SU-DHL-6 (cell line): ENCODE measurements at regions not wholly inside any gene's neighbourhood (a gene's known extent, or its start where the extent isn't known, plus 50 kb on each side); places are given as distances from the start of the nearest gene placed in this dataset.
"Not testable (repeated sequence)": the region's sequence is repeated elsewhere in the genome, so short reads cannot be mapped to it uniquely, and the experiment has no call there.

Source experiments
- H2AFZ ChIP-seq: fragments of 200-600 bp; sonication (generic); 2 replicates; pipeline ENCODE4 v1.6.1; 2014; ENCODE audit warnings: low read depth, mild to moderate bottlenecking, moderate library complexity, mixed read lengths, antibody characterized with exemption, low read length; ENCODE audit not compliant: severe bottlenecking
- H3F3A ChIP-seq: fragments of 200-600 bp; shearing (Covaris generic); 2 replicates; pipeline ENCODE4 v1.6.0; 2016; ENCODE audit warnings: antibody characterized with exemption, mild to moderate bottlenecking; ENCODE audit not compliant: insufficient read depth
- H3K27ac ChIP-seq: fragments of 200-600 bp; sonication (generic); 2 replicates; pipeline ENCODE4 v1.5.1; 2016; ENCODE audit warnings: low read depth, mild to moderate bottlenecking, low read length, moderate library complexity, mixed read lengths
- H3K27me3 ChIP-seq: fragments of 200-600 bp; sonication (generic), shearing (Covaris generic); 2 replicates; pipeline ENCODE4 v1.6.0; 2014; ENCODE audit warnings: mild to moderate bottlenecking, low read length
- H3K36me3 ChIP-seq: fragments of 200-600 bp; sonication (generic); 2 replicates; pipeline ENCODE4 v1.6.1; 2014; ENCODE audit warnings: mild to moderate bottlenecking, low read length, mixed read lengths
- H3K4me2 ChIP-seq: fragments of 300-600, 200-600 bp; shearing (Covaris generic), sonication (generic); 2 replicates; pipeline ENCODE4 v1.6.0; 2014; ENCODE audit warnings: low read length, low read depth, mild to moderate bottlenecking; ENCODE audit not compliant: poor library complexity, severe bottlenecking
- H3K4me3 ChIP-seq: fragments of 200-600 bp; sonication (generic); 2 replicates; pipeline ENCODE4 v1.5.1; 2014; ENCODE audit warnings: antibody characterized with exemption, low read length, mild to moderate bottlenecking, mixed read lengths; ENCODE audit not compliant: insufficient read depth, poor library complexity, severe bottlenecking
- H3K79me2 ChIP-seq: fragments of 200-600 bp; sonication (generic); 2 replicates; pipeline ENCODE4 v1.6.1; 2014; ENCODE audit warnings: mild to moderate bottlenecking, low read length, moderate library complexity; ENCODE audit not compliant: insufficient read depth
- H3K9ac ChIP-seq: fragments of 200-600 bp; sonication (generic); 2 replicates; pipeline ENCODE4 v1.7.0; 2014; ENCODE audit warnings: mild to moderate bottlenecking, low read length
- H3K9me2 ChIP-seq: fragments of 200-600 bp; sonication (generic); replicated peaks from 2 replicates; pipeline ENCODE4 v1.6.1; 2014; ENCODE audit warnings: low read length; ENCODE audit not compliant: insufficient read depth
- H3K9me3 ChIP-seq: fragments of 200-600 bp; sonication (generic); 2 replicates; pipeline ENCODE4 v1.6.1; 2014; ENCODE audit warnings: low read length, mixed read lengths; ENCODE audit not compliant: insufficient read depth
- H4K20me1 ChIP-seq: fragments of 200-600 bp; sonication (generic); 2 replicates; pipeline ENCODE4 v1.6.1; 2014; ENCODE audit warnings: low read depth, mild to moderate bottlenecking, antibody characterized with exemption, low read length, moderate library complexity, mixed read lengths

DNA sequence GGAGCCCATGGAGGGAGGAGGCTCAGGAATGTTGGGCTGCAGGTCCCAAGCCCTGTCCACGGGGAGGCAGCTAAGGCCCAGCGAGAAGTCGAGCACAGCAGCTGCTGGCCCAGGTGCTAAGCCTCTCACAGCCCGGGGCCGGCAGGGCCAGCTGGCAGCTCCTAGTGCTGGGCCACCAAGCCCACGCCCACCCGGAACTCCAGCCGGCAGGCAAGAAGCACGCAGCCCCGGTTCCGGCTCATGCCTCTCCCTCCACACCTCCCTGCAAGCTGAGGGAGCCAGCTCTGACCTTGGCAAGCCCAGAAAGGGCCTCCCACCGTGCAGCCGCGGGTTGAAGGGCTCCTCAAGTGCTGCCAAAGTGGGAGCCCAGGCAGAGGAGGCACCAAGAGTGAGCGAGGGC lies 121.3 kb upstream of the HMX1 start:
- not testable (repeated sequence) for H3K9me3 ChIP-seq, H3K27ac ChIP-seq, H3K9me2 ChIP-seq, H3F3A ChIP-seq, H3K36me3 ChIP-seq, H3K4me2 ChIP-seq, H3K4me3 ChIP-seq, H2AFZ ChIP-seq, H4K20me1 ChIP-seq, H3K79me2 ChIP-seq, H3K9ac ChIP-seq, H3K27me3 ChIP-seq

DNA sequence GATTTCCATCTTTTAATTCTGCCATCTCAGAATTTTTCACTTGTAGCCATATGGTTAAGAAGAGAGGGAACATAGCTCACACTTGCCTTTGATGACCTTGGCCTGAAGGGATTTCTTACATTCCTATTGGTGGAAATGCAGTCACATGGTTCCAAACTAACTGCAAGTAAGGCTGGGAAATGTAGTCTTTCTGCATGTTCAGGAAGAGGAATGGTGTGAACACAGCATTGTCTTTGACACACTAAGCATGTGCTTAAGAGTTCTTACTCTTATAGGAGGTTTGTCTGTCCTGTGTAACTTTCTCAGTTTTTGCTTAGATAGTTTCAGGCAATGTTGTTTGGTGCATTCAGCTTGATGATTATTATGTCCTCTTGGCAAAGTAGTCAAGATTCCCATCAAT lies 119.8 kb upstream of the HMX1 start:
- not testable (repeated sequence) for H2AFZ ChIP-seq

DNA sequence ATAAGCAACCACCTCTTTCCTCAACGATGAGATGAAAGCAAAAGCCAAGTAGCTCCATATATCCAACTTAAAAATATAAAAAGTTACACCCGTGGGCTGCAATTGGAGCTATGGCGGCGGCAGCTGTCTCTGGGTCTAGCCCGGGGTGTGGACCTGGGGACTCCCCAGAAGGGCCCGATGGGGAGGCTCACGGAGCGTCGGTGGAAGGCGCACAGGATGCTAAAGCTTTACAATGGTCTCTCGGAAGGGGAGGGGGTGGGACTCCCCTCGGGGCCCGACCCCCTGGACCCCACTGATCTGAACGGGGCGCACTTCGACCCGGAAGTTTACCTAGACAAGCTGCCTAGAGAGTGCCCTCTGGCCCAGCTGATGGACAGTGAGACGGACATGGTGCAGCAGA lies 118.7 kb upstream of the HMX1 start:
- not testable (repeated sequence) for H3K79me2 ChIP-seq, H3K27me3 ChIP-seq, H4K20me1 ChIP-seq, H3K9me2 ChIP-seq, H3K9me3 ChIP-seq, H3F3A ChIP-seq, H3K4me2 ChIP-seq, H2AFZ ChIP-seq, H3K9ac ChIP-seq, H3K4me3 ChIP-seq, H3K36me3 ChIP-seq, H3K27ac ChIP-seq

More for the DNA sequence above, 119.8 kb upstream of the HMX1 start:
- H3K27ac ChIP-seq, H3K4me2 ChIP-seq, H3K9ac ChIP-seq, H3K4me3 ChIP-seq, H3K27me3 ChIP-seq, H3K9me2 ChIP-seq, H3K9me3 ChIP-seq, H3K79me2 ChIP-seq, H3K36me3 ChIP-seq, H4K20me1 ChIP-seq, H3F3A ChIP-seq: not testable (repeated sequence)

DNA sequence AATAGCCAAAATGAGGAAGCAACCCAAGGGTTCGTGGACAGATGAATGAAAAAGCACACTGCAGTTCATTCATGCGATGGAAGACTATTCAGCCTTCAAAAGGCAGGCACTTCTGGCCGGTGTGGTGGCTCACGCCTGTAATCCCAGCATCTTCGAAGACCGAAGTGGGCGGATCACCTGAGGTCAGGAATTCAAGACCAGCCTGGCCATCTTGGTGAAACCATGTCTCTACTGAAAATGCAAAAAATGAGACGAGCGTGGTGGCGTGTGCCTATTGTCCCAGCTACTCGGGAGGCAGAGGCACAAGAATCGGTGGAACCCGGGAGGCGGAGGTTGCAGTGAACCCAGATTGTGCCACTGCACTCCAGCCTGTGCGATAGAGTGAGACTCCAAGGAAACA lies 114.1 kb upstream of the HMX1 start:
- not testable (repeated sequence) for H3K9me2 ChIP-seq, H3K36me3 ChIP-seq, H3K27me3 ChIP-seq, H3K27ac ChIP-seq, H3K9ac ChIP-seq, H3K4me3 ChIP-seq, H3K9me3 ChIP-seq, H3K4me2 ChIP-seq, H4K20me1 ChIP-seq, H3F3A ChIP-seq, H3K79me2 ChIP-seq, H2AFZ ChIP-seq

DNA sequence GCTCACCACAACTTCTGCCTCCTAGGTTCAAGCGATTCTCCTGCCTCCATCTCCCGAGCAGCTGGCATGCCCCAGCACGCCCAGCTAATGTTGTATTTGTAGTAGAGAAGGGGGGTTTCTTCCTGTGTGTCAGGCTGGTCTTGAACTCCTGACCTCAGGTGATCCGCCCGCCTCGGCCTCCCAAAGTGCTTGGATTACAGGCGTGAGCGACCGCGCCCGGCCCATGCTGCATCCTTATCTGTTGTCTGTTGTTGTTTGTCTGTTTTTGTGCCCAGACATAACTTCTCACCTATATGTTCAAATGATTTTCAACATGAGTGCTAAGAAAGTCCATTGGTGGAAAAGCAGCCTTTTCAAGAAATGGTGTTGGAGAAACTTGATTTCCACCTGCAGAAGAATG lies 113.0 kb upstream of the HMX1 start:
- not testable (repeated sequence) for H4K20me1 ChIP-seq, H3F3A ChIP-seq, H3K36me3 ChIP-seq, H2AFZ ChIP-seq, H3K4me2 ChIP-seq, H3K27ac ChIP-seq, H3K9me3 ChIP-seq, H3K4me3 ChIP-seq, H3K9me2 ChIP-seq, H3K27me3 ChIP-seq, H3K9ac ChIP-seq, H3K79me2 ChIP-seq

DNA sequence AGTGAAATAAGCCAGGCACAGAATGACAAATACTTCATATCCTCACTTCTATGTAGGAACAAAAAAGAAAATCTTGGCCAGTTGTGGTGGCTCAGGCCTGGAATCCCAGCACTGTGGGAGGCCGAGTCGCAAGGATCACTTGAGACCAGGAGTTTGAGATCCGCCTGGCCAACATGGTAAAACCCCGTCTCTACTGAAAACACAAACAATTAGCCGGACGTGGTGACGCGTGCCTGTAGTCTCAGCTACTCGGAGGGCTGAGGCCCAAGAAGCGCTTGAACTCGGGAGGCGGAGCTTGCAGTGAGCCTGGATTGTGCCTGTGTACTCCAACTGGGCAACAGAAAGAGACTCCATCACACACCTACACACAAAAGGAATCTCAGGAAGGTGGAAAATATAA lies 112.3 kb upstream of the HMX1 start:
- H4K20me1 ChIP-seq, H3K27ac ChIP-seq, H2AFZ ChIP-seq, H3F3A ChIP-seq, H3K79me2 ChIP-seq, H3K9me3 ChIP-seq, H3K27me3 ChIP-seq, H3K9ac ChIP-seq, H3K4me2 ChIP-seq, H3K4me3 ChIP-seq, H3K9me2 ChIP-seq, H3K36me3 ChIP-seq: not testable (repeated sequence)

DNA sequence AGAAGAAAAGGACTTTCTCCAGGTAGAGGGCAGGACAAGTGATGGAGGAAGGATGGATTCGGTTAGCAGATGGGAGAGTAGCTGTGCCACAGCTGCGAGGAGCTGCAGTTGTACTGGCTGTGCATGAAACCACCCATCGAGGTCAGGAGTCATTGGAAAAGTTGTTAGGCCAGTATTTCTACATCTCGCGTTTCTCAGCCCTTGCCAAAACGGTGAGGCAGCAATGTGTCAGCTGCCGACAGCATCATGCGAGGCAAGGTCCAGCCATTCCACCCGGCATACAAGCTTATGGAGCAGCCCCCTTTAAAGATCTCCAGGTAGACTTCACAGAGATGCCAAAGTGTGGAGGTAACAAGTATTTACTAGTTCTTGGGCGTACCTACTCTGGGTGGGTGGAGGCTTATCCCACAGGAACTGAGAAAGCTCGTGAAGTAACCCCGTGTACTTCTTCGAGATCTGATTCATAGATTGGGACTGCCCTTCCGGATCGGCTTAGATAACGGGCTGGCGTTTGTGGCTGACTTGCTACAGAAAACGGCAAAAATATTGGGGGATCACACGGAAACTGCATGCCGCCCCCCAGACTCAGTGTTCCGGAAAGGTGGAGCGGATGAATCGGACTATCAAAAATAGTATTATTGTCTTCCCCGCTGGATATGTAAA lies 105.0 kb upstream of the HMX1 start:
- H3K9me3 ChIP-seq, H3F3A ChIP-seq, H3K36me3 ChIP-seq, H3K27me3 ChIP-seq, H3K79me2 ChIP-seq, H3K27ac ChIP-seq, H2AFZ ChIP-seq, H3K9me2 ChIP-seq, H4K20me1 ChIP-seq, H3K9ac ChIP-seq, H3K4me3 ChIP-seq, H3K4me2 ChIP-seq: not testable (repeated sequence)

DNA sequence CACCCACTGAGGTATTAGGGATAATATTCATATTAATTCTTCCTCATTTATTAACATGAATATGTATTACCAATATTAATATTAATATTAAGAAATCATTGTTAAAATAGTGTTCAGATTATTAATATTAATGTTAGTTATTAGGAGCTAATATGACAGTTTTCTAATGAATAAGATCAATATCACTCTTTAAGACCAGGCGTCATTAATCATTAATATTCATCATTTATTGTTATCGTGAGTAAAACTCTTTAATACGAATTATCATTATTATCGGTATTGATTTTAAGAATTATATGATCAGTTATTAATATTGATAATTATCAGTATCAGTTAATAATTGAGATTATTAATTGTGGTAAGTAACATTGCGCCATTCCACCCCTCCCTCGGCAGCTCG lies 101.0 kb upstream of the HMX1 start:
- not testable (repeated sequence) for H3K36me3 ChIP-seq, H3K4me2 ChIP-seq, H3K9ac ChIP-seq, H4K20me1 ChIP-seq, H3K79me2 ChIP-seq, H3K9me3 ChIP-seq, H2AFZ ChIP-seq, H3K27ac ChIP-seq, H3F3A ChIP-seq, H3K27me3 ChIP-seq, H3K4me3 ChIP-seq, H3K9me2 ChIP-seq
